ENCODE measurements at regions not wholly inside any gene's neighbourhood (a gene's known extent, or its start where the extent isn't known, plus 50 kb on each side); places are given as distances from the start of the nearest gene placed in this dataset.

GRCh38 chr1:79281442-79281841 lies 274.9 kb upstream of the ADGRL4 start:
- no peaks in the 10 kb centered on the region for H4K20me1 ChIP-seq (ENCODE audit: insufficient read depth, low read length)
- TF ChIP-seq CTCF (IDR thresholded peaks at IDR 0.05; ENCODE audit: low read length) (no peak), EZH2 (IDR thresholded peaks at IDR 0.05; ENCODE audit: borderline replicate concordance, low read length) (no peak)

GRCh38 chr1:79271759-79272158 lies 265.2 kb upstream of the ADGRL4 start:
- Histone ChIP-seq H3K9me2 (ENCODE audit: low read depth, low read length) (no peaks in the 10 kb centered on the region), H3K79me2 (ENCODE audit: insufficient read depth, low read length) (no peaks in the 10 kb centered on the region), H3K27me3 (ENCODE audit: insufficient read depth, low read length) (no peaks in the 10 kb centered on the region), H3K4me2 (ENCODE audit: low read length) (no peak overlapping the region), H3K9me3 (ENCODE audit: low read length) (no peaks in the 10 kb centered on the region), H3K27ac (ENCODE audit: low read depth, low read length, poor library complexity, severe bottlenecking) (no peak overlapping the region), H3K36me3 (ENCODE audit: insufficient read depth, low read length) (no peaks in the 10 kb centered on the region), H3K4me3 (ENCODE audit: low read depth, low read length, poor library complexity, severe bottlenecking) (no peak overlapping the region), H4K20me1 (ENCODE audit: insufficient read depth, low read length) (no peaks in the 10 kb centered on the region), H3F3A (ENCODE audit: insufficient read depth, low read length) (no peaks in the 10 kb centered on the region), H2AFZ (ENCODE audit: low read length) (no peak overlapping the region), H3K4me1 (ENCODE audit: insufficient read depth, low read length, severe bottlenecking) (no peaks in the 10 kb centered on the region), H3K9ac (ENCODE audit: low read length) (no peak overlapping the region)
- TF ChIP-seq CTCF (IDR thresholded peaks at IDR 0.05; ENCODE audit: low read length) (no peak), EZH2 (IDR thresholded peaks at IDR 0.05; ENCODE audit: borderline replicate concordance, low read length) (no peak)

More at GRCh38 chr1:79281442-79281841, 274.9 kb upstream of the ADGRL4 start:
- no peak overlapping the region for H3K9ac ChIP-seq (ENCODE audit: low read length)
- no peaks in the 10 kb centered on the region for H3K36me3 ChIP-seq (ENCODE audit: insufficient read depth, low read length)
- H2AFZ ChIP-seq (ENCODE audit: low read length): no peak overlapping the region
- H3K4me2 ChIP-seq (ENCODE audit: low read length): no peak overlapping the region
- H3K27me3 ChIP-seq (ENCODE audit: insufficient read depth, low read length): no peaks in the 10 kb centered on the region
- H3F3A ChIP-seq (ENCODE audit: insufficient read depth, low read length): no peaks in the 10 kb centered on the region
- no peak overlapping the region for H3K27ac ChIP-seq (ENCODE audit: low read depth, low read length, poor library complexity, severe bottlenecking)
- no peaks in the 10 kb centered on the region for H3K9me2 ChIP-seq (ENCODE audit: low read depth, low read length)
- H3K4me3 ChIP-seq (ENCODE audit: low read depth, low read length, poor library complexity, severe bottlenecking): no peak overlapping the region
- H3K79me2 ChIP-seq (ENCODE audit: insufficient read depth, low read length): no peaks in the 10 kb centered on the region
- H3K4me1 ChIP-seq (ENCODE audit: insufficient read depth, low read length, severe bottlenecking): no peaks in the 10 kb centered on the region
- no peaks in the 10 kb centered on the region for H3K9me3 ChIP-seq (ENCODE audit: low read length)

GRCh38 chr1:79264975-79265818 lies 258.7 kb upstream of the ADGRL4 start:
- no peak for TF ChIP-seq CTCF (IDR thresholded peaks at IDR 0.05; ENCODE audit: low read length)
- no peak for TF ChIP-seq EZH2 (IDR thresholded peaks at IDR 0.05; ENCODE audit: borderline replicate concordance, low read length)
- Histone ChIP-seq H3K9me3 (ENCODE audit: low read length) (no peaks in the 10 kb centered on the region), H4K20me1 (ENCODE audit: insufficient read depth, low read length) (no peaks in the 10 kb centered on the region), H3K27me3 (ENCODE audit: insufficient read depth, low read length) (no peaks in the 10 kb centered on the region), H3F3A (ENCODE audit: insufficient read depth, low read length) (no peaks in the 10 kb centered on the region), H3K27ac (ENCODE audit: low read depth, low read length, poor library complexity, severe bottlenecking) (no peak overlapping the region), H3K4me1 (ENCODE audit: insufficient read depth, low read length, severe bottlenecking) (no peaks in the 10 kb centered on the region), H2AFZ (ENCODE audit: low read length) (no peak overlapping the region), H3K4me3 (ENCODE audit: low read depth, low read length, poor library complexity, severe bottlenecking) (no peak overlapping the region), H3K9me2 (ENCODE audit: low read depth, low read length) (no peaks in the 10 kb centered on the region), H3K36me3 (ENCODE audit: insufficient read depth, low read length) (no peaks in the 10 kb centered on the region), H3K79me2 (ENCODE audit: insufficient read depth, low read length) (no peaks in the 10 kb centered on the region), H3K9ac (ENCODE audit: low read length) (no peak overlapping the region), H3K4me2 (ENCODE audit: low read length) (no peak overlapping the region)
